Effector memory CD4-positive, alpha-beta T cell (primary cell): ENCODE measurements at regions not wholly inside any gene's neighbourhood (a gene's known extent, or its start where the extent isn't known, plus 50 kb on each side); places are given as distances from the start of the nearest gene placed in this dataset.
"Not testable (repeated sequence)": the region's sequence is repeated elsewhere in the genome, so short reads cannot be mapped to it uniquely, and the experiment has no call there.

Source experiments
- DNase-seq, 3 donors: peaks; one replicate each; pipeline ENCODE4 v3.0.0-alpha.2; 2020
- H3K27ac ChIP-seq: 2 replicates; pipeline ENCODE4 v1.7.0; 2013; ENCODE audit warnings: mild to moderate bottlenecking, low read length, moderate library complexity; ENCODE audit not compliant: insufficient read depth, poor library complexity, severe bottlenecking
- H3K27me3 ChIP-seq: replicated peaks from 2 replicates; pipeline ENCODE4 v1.7.0; 2013; ENCODE audit warnings: mild to moderate bottlenecking, low read length; ENCODE audit not compliant: insufficient read depth, control insufficient read depth, poor library complexity, severe bottlenecking
- H3K36me3 ChIP-seq: 2 replicates; pipeline ENCODE4 v1.7.0; 2013; ENCODE audit warnings: mild to moderate bottlenecking, low read length, moderate library complexity; ENCODE audit not compliant: control insufficient read depth, insufficient read depth
- H3K4me1 ChIP-seq: 2 replicates; pipeline ENCODE4 v1.7.0; 2013; ENCODE audit warnings: low read length, mild to moderate bottlenecking; ENCODE audit not compliant: control insufficient read depth, insufficient read depth, poor library complexity, severe bottlenecking
- H3K4me3 ChIP-seq: 2 replicates; pipeline ENCODE4 v1.7.0; 2013; ENCODE audit warnings: low read length, low read depth, mild to moderate bottlenecking; ENCODE audit not compliant: insufficient read depth, poor library complexity, severe bottlenecking
- H3K9me3 ChIP-seq: 2 replicates; pipeline ENCODE4 v1.7.0; 2013; ENCODE audit warnings: mild to moderate bottlenecking, low read length, moderate library complexity; ENCODE audit not compliant: control insufficient read depth

- Histone ChIP-seq H3K27ac (no peak overlapping the region), H3K9me3 (peaks cover 7% of the 10 kb centered on the region), H3K36me3 (no peaks in the 10 kb centered on the region), H3K27me3 (no peaks in the 10 kb centered on the region), H3K4me1 (no peaks in the 10 kb centered on the region), H3K4me3 (no peak overlapping the region)
- no peak for DNase-seq
Observed at GRCh38 chr6:130644175-130644574, 183.0 kb upstream of the SMLR1 start.

DNA sequence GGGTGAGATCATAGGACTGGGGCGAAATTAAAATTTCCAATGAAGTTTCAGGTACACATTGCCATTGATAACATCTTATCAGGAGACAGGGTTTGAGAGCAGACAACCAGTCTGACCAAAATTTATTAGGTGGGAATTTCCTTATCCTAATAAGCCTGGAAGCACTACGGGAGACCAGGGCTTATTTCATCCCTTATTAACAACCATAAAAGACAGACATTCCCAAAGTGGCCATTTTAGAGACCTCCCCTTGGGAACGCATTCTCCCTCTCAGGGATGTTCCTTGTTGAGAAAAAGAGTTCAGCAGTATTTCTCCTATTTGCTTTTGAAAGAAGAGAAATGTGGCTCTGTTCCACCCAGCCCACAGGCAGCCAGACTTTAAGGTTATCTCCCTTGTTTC lies 182.4 kb upstream of the SMLR1 start:
- not testable (repeated sequence) for H3K27ac ChIP-seq, H3K9me3 ChIP-seq, H3K4me3 ChIP-seq, H3K36me3 ChIP-seq, H3K27me3 ChIP-seq, DNase-seq, H3K4me1 ChIP-seq

- Histone ChIP-seq H3K27ac (no peak overlapping the region), H3K9me3 (peaks cover 7% of the 10 kb centered on the region), H3K27me3 (no peaks in the 10 kb centered on the region), H3K36me3 (no peaks in the 10 kb centered on the region), H3K4me3 (no peak overlapping the region), H3K4me1 (no peaks in the 10 kb centered on the region)
- no peak for DNase-seq
Observed at GRCh38 chr6:130647246-130647645, 180.0 kb upstream of the SMLR1 start.

DNA sequence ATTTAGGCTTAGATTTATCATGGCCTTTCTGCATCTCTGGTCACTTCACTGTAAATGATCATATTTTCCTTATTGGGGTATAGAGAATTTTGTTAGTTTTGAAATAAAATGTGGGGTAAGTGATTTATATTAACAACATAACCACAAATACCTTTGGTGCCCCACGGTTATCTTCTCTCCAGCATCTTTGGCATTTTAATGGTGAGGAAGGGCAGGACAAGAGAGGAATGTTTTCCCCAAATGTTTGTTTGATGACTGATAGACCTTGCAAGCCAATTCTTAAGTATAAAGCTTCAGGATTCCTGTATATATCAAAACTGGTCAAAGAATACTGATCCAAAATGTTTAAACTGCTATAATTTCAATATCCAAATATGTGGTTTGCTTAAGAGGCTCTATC lies 171.6 kb upstream of the SMLR1 start:
- H3K36me3 ChIP-seq = no peaks in the 10 kb centered on the region
- H3K9me3 ChIP-seq = no peaks in the 10 kb centered on the region
- no peaks in the 10 kb centered on the region for H3K4me1 ChIP-seq
- H3K27ac ChIP-seq = no peak overlapping the region
- H3K27me3 ChIP-seq = no peaks in the 10 kb centered on the region
- no peak overlapping the region for H3K4me3 ChIP-seq
- no peak for DNase-seq

DNA sequence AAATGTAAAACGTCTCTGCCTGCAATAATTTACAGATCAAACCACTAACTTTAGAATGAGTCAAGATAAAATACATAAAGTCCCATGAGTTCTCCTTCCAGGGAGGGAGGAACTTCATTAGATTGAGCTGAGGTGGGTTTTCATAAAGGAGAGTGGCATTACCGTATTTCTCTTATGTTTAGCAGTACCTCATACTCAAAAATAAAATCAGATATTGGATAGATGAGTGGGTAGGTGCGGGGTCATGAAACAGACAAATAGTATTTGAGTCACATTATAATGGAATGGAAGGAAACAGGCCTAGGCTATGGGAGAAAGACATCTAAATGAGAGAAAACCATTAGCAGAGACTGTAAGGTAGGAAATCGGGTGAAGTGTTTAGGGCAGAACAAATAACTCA lies 166.1 kb upstream of the SMLR1 start:
- H3K27me3 ChIP-seq = no peaks in the 10 kb centered on the region
- H3K4me1 ChIP-seq = no peaks in the 10 kb centered on the region
- H3K9me3 ChIP-seq = no peaks in the 10 kb centered on the region
- no peak overlapping the region for H3K4me3 ChIP-seq
- H3K36me3 ChIP-seq = no peaks in the 10 kb centered on the region
- no peak for DNase-seq
- no peak overlapping the region for H3K27ac ChIP-seq

DNA sequence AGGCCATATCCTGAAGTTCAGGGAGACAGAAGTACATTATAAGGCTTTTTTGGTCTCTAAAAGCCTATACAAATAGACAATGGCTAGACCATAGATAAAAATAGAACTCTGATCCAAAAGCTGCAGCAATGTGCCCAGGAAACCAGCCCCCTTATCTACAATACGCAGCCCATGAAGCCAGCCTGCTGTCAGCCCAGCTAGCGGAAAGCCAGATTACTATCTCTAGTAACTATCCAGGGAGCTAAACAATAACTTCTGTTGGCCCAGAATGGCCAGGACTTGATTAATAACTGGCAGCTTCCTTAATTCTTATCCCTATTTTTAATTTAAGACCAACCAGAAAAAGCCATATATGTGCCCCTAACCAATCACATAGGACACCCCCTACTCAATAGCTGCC lies 160.4 kb upstream of the SMLR1 start:
- Histone ChIP-seq H3K36me3 (no peaks in the 10 kb centered on the region), H3K9me3 (no peaks in the 10 kb centered on the region), H3K27me3 (no peaks in the 10 kb centered on the region), H3K27ac (no peak overlapping the region), H3K4me3 (no peak overlapping the region), H3K4me1 (no peaks in the 10 kb centered on the region)
- no peak for DNase-seq

GRCh38 chr6:130670142-130670541 lies 157.1 kb upstream of the SMLR1 start:
- Histone ChIP-seq H3K27me3 (no peaks in the 10 kb centered on the region), H3K27ac (no peak overlapping the region), H3K9me3 (no peaks in the 10 kb centered on the region), H3K4me1 (no peaks in the 10 kb centered on the region), H3K36me3 (no peaks in the 10 kb centered on the region), H3K4me3 (no peak overlapping the region)
- DNase-seq = no peak

- H3K9me3 ChIP-seq = no peaks in the 10 kb centered on the region
- H3K4me3 ChIP-seq = no peak overlapping the region
- DNase-seq = no peak
- no peaks in the 10 kb centered on the region for H3K4me1 ChIP-seq
- H3K27ac ChIP-seq = no peak overlapping the region
- H3K27me3 ChIP-seq = no peaks in the 10 kb centered on the region
- no peaks in the 10 kb centered on the region for H3K36me3 ChIP-seq
Observed at GRCh38 chr6:130671119-130671518, 156.1 kb upstream of the SMLR1 start.

DNA sequence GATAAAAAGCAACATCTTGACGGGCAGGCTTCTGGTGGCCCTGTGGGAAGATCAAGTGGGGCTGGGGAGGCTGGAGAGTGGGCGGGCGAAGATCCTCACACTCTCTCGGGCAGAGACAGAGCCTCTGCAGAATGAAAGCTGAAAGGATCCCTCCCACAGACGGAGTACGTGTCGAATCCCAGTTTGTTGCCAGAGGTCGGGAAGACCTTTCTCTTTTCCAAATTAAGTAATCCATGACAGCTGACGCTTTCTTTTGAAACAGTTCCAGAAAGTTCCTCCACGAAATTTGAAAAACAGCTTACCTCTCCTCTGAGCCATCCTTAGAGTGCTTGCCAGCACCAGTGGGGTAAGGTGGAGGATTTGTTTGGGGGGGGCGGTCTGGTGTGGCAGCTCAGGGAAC lies 155.6 kb upstream of the SMLR1 start:
- no peaks in the 10 kb centered on the region for H3K4me1 ChIP-seq
- no peaks in the 10 kb centered on the region for H3K36me3 ChIP-seq
- no peak overlapping the region for H3K4me3 ChIP-seq
- no peaks in the 10 kb centered on the region for H3K27me3 ChIP-seq
- no peak for DNase-seq
- no peak overlapping the region for H3K27ac ChIP-seq
- no peaks in the 10 kb centered on the region for H3K9me3 ChIP-seq

GRCh38 chr6:130672153-130672552 lies 155.1 kb upstream of the SMLR1 start:
- H3K9me3 ChIP-seq = no peaks in the 10 kb centered on the region
- H3K27ac ChIP-seq = no peak overlapping the region

GRCh38 chr6:130674604-130675003 lies 152.6 kb upstream of the SMLR1 start:
- H3K27ac ChIP-seq = no peak overlapping the region
- H3K4me1 ChIP-seq = no peaks in the 10 kb centered on the region
- peaks cover 4% of the 10 kb centered on the region for H3K9me3 ChIP-seq
- H3K27me3 ChIP-seq = no peaks in the 10 kb centered on the region
- H3K4me3 ChIP-seq = no peak overlapping the region
- DNase-seq = no peak
- no peaks in the 10 kb centered on the region for H3K36me3 ChIP-seq

More at GRCh38 chr6:130672153-130672552, 155.1 kb upstream of the SMLR1 start:
- no peak for DNase-seq
- no peak overlapping the region for H3K4me3 ChIP-seq
- no peaks in the 10 kb centered on the region for H3K27me3 ChIP-seq
- no peaks in the 10 kb centered on the region for H3K4me1 ChIP-seq
- H3K36me3 ChIP-seq = no peaks in the 10 kb centered on the region
